ENCODE measurements at regions not wholly inside any gene's neighbourhood (a gene's known extent, or its start where the extent isn't known, plus 50 kb on each side); places are given as distances from the start of the nearest gene placed in this dataset.

DNA sequence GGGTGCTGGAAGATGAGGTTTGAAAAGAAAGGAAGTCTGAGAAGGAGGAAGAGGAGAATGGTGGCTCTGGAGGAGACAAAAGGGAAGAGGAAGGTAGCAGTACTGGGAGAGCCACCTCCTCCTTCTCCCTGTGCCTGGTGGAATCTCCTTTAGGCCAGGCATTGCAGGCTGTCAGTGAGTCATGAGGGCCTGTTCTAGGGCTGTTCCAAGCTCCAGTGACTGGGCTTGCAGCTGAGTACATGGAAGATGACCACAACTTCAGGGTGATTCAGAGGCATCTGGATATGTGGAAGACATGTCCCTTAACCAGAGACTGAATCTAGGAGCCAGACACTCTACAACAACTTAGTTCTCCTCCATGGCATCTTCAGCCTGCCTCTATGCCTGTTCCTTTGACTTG lies 107.8 kb downstream of the EFNB1 start:
- no peak for DNase-seq (ENCODE audit: low read depth in 1 of 2, low spot score in 1 of 2)
- no peak for TF ChIP-seq JUND (IDR thresholded peaks at IDR 0.05; ENCODE audit: low read depth)
- in situ Hi-C loops (cut with HindIII; ENCODE audit: low pct_unique_long_range_greater_than_20kb, low sequenced_read_pairs), result no loop called here

DNA sequence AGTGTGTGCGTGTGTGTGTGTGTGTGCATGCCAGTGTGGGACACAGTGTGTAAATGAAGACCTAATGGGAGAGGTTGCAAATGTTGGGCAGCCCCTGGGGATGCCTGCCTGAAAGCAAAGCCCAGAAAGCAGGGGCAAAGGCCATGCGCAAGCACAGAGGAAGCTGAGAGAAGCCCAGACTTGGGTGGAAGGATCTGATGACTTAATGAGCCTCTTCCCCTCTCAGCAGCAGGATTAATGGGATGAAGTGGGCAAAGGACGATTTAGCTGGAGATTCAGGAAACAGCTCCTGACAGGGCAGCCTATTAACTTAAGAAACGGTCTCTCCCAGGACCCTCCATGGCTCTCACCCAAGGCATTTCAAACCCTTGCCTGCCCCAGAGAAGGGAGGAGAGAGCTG lies 107.3 kb downstream of the EFNB1 start:
- in situ Hi-C loops (cut with HindIII; ENCODE audit: low pct_unique_long_range_greater_than_20kb, low sequenced_read_pairs), result no loop called here
- no peak for TF ChIP-seq JUND (IDR thresholded peaks at IDR 0.05; ENCODE audit: low read depth)
- no peak for DNase-seq (ENCODE audit: low read depth in 1 of 2, low spot score in 1 of 2)

DNA sequence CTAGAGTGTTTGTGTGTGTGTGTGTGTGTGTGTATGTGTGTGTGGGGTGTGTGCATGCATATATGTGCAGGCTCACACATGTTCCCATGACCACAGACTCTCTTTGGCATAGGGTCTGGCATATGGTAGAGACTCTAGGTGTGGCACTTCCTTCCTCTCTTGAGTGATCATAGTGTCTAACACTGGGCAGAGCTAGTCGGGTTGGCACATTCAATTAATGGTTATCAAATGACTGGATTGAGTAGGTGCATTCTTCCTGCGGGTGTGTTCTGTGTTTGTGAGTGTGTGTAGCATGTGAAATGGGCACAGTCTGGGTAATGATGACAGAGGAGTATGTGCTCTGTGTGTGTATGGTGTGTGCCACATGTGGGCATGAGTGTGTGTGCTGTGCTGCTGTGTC lies 106.5 kb downstream of the EFNB1 start:
- in situ Hi-C loops (cut with HindIII; ENCODE audit: low pct_unique_long_range_greater_than_20kb, low sequenced_read_pairs), result no loop called here

DNA sequence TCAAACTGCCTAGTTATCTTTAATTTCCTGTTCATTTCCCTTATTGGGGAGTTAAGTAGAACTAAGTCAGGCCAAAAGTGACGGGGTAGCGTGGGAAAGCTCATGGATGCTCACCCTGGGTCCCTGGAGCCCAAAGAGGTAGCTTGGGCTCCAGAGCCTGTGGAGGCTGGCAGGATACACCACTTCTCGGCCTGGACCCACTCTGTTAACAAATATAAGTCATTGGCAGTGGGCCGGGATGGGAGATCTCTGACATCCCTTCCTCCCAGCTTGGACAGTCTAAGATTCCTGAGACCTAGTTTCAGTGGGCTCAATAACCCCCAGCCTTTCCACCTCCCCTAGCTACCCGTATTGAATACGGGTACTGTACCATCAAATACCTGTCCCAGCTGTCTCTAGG lies 106.1 kb downstream of the EFNB1 start:
- in situ Hi-C loops (cut with HindIII; ENCODE audit: low pct_unique_long_range_greater_than_20kb, low sequenced_read_pairs), result no loop called here
- no peak for DNase-seq (ENCODE audit: low read depth in 1 of 2, low spot score in 1 of 2)
- no peak for TF ChIP-seq JUND (IDR thresholded peaks at IDR 0.05; ENCODE audit: low read depth)

More for the DNA sequence above, 106.5 kb downstream of the EFNB1 start:
- no peak for DNase-seq (ENCODE audit: low read depth in 1 of 2, low spot score in 1 of 2)
- no peak for TF ChIP-seq JUND (IDR thresholded peaks at IDR 0.05; ENCODE audit: low read depth)

DNA sequence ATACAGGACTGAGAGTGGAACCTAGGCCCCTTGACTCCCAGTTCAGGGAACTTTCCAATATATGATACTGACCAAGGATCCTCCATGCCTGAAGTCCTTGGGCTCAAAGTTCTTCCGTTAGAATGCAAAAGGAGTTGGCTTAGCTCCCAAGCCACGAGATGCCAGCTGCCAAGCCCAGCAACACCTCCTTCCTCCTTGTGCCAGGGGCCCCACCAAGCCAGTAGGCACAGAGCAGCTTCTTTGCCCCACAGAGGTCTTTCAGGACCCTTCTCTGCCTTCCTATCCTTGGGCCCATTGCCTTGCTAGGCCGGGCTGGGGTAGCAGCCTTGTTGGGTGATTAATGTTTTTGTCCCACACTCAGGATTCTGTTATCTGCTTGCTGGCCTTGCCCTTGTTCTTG lies 105.6 kb downstream of the EFNB1 start:
- DNase-seq (ENCODE audit: low read depth in 1 of 2, low spot score in 1 of 2), result no peak
- TF ChIP-seq JUND (IDR thresholded peaks at IDR 0.05; ENCODE audit: low read depth), result no peak
- in situ Hi-C loops (cut with HindIII; ENCODE audit: low pct_unique_long_range_greater_than_20kb, low sequenced_read_pairs), result no loop called here

DNA sequence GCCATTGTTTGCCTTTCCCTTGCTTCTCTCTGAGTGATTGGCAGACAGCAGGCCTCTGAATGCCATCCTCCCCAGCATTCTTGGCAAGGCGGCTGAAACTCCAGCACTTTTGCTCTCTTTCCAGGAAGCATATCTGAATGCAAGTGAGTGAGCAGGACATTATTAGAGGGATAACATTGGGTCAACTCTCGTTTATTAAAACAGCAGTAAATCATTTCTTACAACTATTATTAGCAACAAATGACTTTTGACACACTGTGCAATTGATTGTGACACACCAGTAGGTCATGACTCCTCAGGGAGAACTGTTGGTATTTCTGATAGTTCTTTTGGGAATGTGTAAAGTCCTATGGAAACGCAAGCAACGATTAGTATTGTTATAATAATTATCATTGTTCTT lies 103.8 kb downstream of the EFNB1 start:
- TF ChIP-seq JUND (IDR thresholded peaks at IDR 0.05; ENCODE audit: low read depth), result no peak
- DNase-seq (ENCODE audit: low read depth in 1 of 2, low spot score in 1 of 2), result no peak
- in situ Hi-C loops (cut with HindIII; ENCODE audit: low pct_unique_long_range_greater_than_20kb, low sequenced_read_pairs), result no loop called here

DNA sequence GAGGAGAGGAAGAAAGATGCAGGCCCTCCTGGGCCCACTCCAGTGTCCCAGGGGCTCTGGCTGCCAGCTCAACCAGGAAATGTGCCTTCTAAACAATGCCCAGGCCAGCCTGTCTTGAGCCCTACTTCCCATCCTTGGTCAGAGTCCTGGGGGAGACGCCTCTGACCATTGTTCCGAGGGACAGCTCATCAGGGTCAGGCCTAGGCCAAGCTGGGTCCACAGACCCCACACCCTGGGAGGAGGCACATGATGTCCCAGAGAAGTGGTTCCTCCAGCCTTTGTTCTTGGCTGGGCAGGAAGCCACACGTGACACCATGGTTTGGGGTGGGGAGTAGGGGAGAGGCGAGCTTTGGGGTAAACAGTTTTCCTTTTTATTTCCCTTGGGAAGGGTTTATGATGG lies 102.5 kb downstream of the EFNB1 start:
- TF ChIP-seq JUND (IDR thresholded peaks at IDR 0.05; ENCODE audit: low read depth), result no peak
- in situ Hi-C loops (cut with HindIII; ENCODE audit: low pct_unique_long_range_greater_than_20kb, low sequenced_read_pairs), result no loop called here
- no peak for DNase-seq (ENCODE audit: low read depth in 1 of 2, low spot score in 1 of 2)

DNA sequence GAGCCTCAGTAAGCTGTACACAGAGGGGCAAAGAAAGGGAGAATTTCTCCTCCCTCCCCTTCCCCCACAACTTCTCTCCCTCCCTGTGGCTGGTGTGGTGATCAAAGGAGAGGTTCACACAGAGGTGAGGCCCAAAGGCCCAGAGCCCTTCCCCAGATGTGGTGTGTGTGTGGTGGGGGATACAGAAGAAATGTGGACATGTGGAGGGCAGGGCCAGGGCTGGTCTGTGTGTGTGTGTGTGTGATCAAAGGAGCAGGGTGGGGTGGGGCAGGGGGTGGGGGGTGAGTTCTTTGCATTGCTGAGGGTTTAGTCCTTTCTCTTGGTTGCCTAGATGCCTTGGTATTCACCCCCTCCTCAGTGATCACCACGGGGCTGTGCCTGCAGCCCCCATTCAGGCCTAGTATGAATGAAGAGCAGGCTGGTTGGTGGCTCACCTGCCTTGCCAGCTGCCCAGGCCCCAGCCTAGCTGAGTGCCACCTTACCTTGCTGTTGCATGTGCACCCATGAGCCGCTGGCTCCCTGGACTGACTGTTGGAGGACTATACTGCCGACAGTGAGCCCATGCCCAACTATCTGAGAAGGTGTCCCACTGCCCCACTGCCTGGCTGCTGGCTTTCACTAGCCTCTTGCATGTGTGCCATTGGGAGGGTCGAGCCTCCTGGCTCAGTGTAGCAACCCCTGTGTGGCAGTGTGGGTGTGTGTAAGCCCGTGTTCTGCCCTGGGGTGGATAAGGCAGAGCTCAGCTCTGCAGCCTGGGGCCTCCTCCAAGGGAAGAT lies 101.9 kb downstream of the EFNB1 start:
- no peak for TF ChIP-seq JUND (IDR thresholded peaks at IDR 0.05; ENCODE audit: low read depth)
- DNase-seq (ENCODE audit: low read depth in 1 of 2, low spot score in 1 of 2), result no peak
- in situ Hi-C loops (cut with HindIII; ENCODE audit: low pct_unique_long_range_greater_than_20kb, low sequenced_read_pairs), result no loop called here

DNA sequence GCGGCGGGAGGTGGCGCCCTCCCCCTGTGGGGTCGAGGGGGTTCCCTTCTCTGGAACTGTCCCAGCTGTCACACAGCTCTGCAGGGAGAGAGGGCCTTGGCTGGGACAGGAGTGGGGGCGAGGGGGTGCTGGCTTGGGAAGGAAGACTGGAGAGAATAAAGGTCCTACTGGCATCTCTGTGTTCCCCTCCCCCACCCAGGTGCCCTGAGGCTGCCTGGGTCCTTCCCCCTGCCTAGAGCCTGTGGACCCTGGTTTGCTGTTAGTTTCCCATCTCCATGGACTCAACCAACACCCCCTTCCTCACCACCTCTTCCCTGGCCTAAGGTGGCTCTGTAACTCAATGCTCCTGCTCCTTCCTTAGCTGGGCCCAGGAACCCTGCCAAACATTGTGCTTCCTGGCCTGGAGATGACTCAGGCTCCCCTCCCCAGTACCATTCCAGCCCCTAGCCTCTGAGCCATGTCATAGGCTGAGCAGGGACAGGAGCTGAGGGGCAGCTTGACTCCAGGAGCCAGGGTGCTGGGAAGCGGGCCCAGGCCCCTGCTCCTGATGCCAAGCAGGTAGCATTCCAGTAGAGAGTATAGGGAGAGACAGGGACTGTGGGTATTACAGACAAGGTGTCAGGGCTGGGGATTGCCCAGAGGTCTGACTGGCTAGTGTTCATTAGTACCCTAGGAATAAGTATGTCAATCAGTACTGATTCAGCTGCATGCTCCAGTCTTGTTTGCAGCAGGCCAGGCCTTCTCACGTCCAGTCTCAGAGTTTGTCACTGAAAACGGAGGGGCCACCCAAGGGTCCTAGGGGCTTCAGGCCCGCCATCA lies 100.7 kb downstream of the EFNB1 start:
- in situ Hi-C loops (cut with HindIII; ENCODE audit: low pct_unique_long_range_greater_than_20kb, low sequenced_read_pairs), result no loop called here
- no peak for DNase-seq (ENCODE audit: low read depth in 1 of 2, low spot score in 1 of 2)
- TF ChIP-seq JUND (IDR thresholded peaks at IDR 0.05; ENCODE audit: low read depth), result no peak

DNA sequence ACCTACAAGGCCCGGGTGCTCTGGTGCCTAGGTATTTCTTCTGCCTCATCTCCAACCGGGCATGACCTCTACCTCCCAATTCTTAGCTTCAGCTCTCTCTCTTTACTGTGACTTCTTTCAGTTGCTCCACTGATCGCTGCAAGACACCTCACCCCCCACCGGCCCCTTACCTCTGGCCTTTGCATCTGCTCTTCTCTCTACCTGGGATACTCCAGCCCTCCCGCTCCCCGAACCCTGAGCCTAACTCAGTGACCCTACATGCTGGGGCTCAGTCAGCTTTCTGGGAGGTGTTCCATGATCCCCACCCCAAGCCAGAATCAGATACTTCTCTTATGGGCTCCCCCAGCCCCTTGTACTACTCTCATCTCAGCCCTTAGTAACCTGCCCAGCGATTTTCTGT lies 99.6 kb downstream of the EFNB1 start:
- in situ Hi-C loops (cut with HindIII; ENCODE audit: low pct_unique_long_range_greater_than_20kb, low sequenced_read_pairs), result no loop called here
- DNase-seq (ENCODE audit: low read depth in 1 of 2, low spot score in 1 of 2), result no peak
- no peak for TF ChIP-seq JUND (IDR thresholded peaks at IDR 0.05; ENCODE audit: low read depth)

DNA sequence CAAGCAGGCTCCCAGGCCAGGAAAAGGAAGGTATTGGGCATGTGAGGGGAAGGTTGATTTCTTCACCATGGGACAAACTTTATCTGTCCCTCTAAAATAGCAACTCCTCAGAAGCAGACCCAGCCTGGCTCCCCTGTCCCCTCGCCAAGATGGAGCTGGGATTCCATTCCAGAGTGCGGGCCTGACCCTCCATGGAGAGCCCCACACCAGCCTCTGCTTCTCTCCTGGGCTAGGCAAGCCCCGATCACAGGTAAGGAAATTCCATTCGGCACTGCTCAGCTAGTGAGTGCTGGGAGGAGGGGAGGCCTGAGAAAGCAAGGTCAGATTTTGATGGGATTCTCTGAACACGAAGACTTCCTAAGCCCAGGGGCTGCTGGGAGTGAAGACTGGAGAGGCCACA lies 98.4 kb downstream of the EFNB1 start:
- in situ Hi-C loops (cut with HindIII; ENCODE audit: low pct_unique_long_range_greater_than_20kb, low sequenced_read_pairs), result no loop called here
- no peak for DNase-seq (ENCODE audit: low read depth in 1 of 2, low spot score in 1 of 2)
- no peak for TF ChIP-seq JUND (IDR thresholded peaks at IDR 0.05; ENCODE audit: low read depth)

DNA sequence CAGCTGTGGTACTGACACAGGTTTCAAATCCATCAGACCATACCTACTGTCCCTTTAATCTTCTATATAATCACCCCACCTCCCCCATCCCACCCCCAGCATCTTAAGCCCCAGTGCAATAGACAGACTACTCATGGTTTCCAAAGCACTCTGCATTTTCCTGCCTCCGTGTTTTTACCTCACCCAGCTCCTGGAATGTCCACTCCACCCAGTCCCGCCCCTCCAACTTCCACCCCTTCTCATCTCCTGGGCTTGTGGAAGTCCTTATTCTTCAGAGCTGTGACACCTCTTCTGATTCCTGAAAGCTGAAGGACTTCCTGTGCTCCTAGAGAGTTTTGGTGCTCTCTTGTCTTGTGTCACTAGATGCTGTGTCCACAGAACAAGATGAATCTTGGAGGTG lies 94.3 kb downstream of the EFNB1 start:
- TF ChIP-seq JUND (IDR thresholded peaks at IDR 0.05; ENCODE audit: low read depth), result no peak
- in situ Hi-C loops (cut with HindIII; ENCODE audit: low pct_unique_long_range_greater_than_20kb, low sequenced_read_pairs), result no loop called here
- no peak for DNase-seq (ENCODE audit: low read depth in 1 of 2, low spot score in 1 of 2)

DNA sequence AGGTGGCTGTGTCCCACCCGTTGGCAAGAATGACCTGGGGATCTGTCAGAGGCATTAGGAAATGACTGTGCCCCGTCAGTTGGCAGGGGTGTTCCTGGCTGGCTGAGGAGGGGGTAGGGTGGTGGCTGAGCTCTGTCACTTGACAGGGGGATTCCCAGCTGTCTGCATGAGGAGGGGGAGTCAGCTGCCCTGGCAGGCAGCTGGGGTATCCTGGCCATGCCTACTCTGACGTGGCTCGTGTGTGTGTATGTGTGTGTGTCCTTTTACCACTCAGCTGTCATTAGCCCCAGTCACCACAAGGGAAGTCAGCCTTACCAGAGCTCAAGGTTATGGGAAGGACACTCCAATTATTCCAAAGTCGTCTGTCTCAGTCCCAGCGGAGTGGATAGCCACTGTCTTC lies 93.2 kb downstream of the EFNB1 start:
- in situ Hi-C loops (cut with HindIII; ENCODE audit: low pct_unique_long_range_greater_than_20kb, low sequenced_read_pairs), result no loop called here
- DNase-seq (ENCODE audit: low read depth in 1 of 2, low spot score in 1 of 2), result no peak

More for the DNA sequence above, 93.2 kb downstream of the EFNB1 start:
- no peak for TF ChIP-seq JUND (IDR thresholded peaks at IDR 0.05; ENCODE audit: low read depth)

Data from T47D (cell line).